SK-N-SH treated with all-trans-retinoic acid at 6 μM for 48 hours (cell line): ENCODE measurements at regions not wholly inside any gene's neighbourhood (a gene's known extent, or its start where the extent isn't known, plus 50 kb on each side); places are given as distances from the start of the nearest gene placed in this dataset.

Source experiments
- ARNTL ChIP-seq: fragments of 450-650 bp; formaldehyde crosslinking; IDR thresholded peaks from 2 replicates; pipeline ENCODE4 v1.5.0; 2020; ENCODE audit warnings: low read depth, mild to moderate bottlenecking, moderate library complexity, borderline replicate concordance
- CREB5 ChIP-seq: fragments of 250-450 bp; sonication (Bioruptor Pico); IDR thresholded peaks from 2 replicates; pipeline ENCODE4 v1.5.1; 2020; ENCODE audit warnings: low read depth, mild to moderate bottlenecking, moderate library complexity
- CSDC2 ChIP-seq: fragments of 250-450 bp; sonication (Bioruptor Pico); IDR thresholded peaks from 2 replicates; pipeline ENCODE4 v1.5.0; 2020; ENCODE audit warnings: mild to moderate bottlenecking, moderate library complexity
- ESRRG ChIP-seq: fragments of 250-450 bp; sonication (Bioruptor Pico); IDR thresholded peaks from 2 replicates; pipeline ENCODE4 v1.6.1; 2021; ENCODE audit warnings: mild to moderate bottlenecking
- OSR1 ChIP-seq: fragments of 250-450 bp; sonication (Bioruptor Pico); IDR thresholded peaks from 2 replicates; pipeline ENCODE4 v1.8.0; 2022; ENCODE audit warnings: moderate library complexity, mild to moderate bottlenecking, inconsistent platforms
- PATZ1 ChIP-seq: fragments of 250-450 bp; sonication (Bioruptor Pico); IDR thresholded peaks from 2 replicates; pipeline ENCODE4 v1.8.0; 2020; ENCODE audit warnings: mild to moderate bottlenecking, moderate library complexity, borderline replicate concordance
- PPARA ChIP-seq: fragments of 250-450 bp; sonication (Bioruptor Pico); IDR thresholded peaks from 2 replicates; pipeline ENCODE4 v1.5.0; 2020; ENCODE audit warnings: mild to moderate bottlenecking, borderline replicate concordance
- TSHZ2 ChIP-seq: fragments of 250-450 bp; sonication (Bioruptor Pico); IDR thresholded peaks from 2 replicates; pipeline ENCODE4 v1.5.0; 2020; ENCODE audit warnings: mild to moderate bottlenecking, moderate library complexity
- ZFP3 ChIP-seq: fragments of 250-450 bp; sonication (Bioruptor Pico); IDR thresholded peaks from 2 replicates; pipeline ENCODE4 v1.5.0; 2020; ENCODE audit warnings: mild to moderate bottlenecking, moderate library complexity
- ZFP30 ChIP-seq: fragments of 450-650 bp; formaldehyde crosslinking; IDR thresholded peaks from 2 replicates; pipeline ENCODE4 v1.5.0; 2022; ENCODE audit warnings: mild to moderate bottlenecking, moderate library complexity

- no peak for TF ChIP-seq OSR1 (CRISPR knock-in tag)
- no peak for TF ChIP-seq ESRRG
- TF ChIP-seq CSDC2 (CRISPR knock-in tag), result no peak
- TF ChIP-seq TSHZ2 (CRISPR knock-in tag), result no peak
- no peak for TF ChIP-seq PPARA (CRISPR knock-in tag)
- TF ChIP-seq ARNTL, result no peak
- no peak for TF ChIP-seq CREB5 (CRISPR knock-in tag)
- no peak for TF ChIP-seq PATZ1
- no peak for TF ChIP-seq ZFP30 (CRISPR knock-in tag)
- no peak for TF ChIP-seq ZFP3 (CRISPR knock-in tag)
These were observed 373.0 kb upstream of the ZFP64 start for GRCh38 chr20:52564594-52564993.
